Fibroblast of villous mesenchyme (primary cell): ENCODE measurements at regions not wholly inside any gene's neighbourhood (a gene's known extent, or its start where the extent isn't known, plus 50 kb on each side); places are given as distances from the start of the nearest gene placed in this dataset. TPM values are rescaled to one million over a fixed set of nuclear protein-coding genes. Genes with fewer than 3 reads are reported as not detected.

Source experiments
- DNase-seq: peaks from one replicate; pipeline ENCODE4 v3.0.0-alpha.2; 2010; ENCODE audit warnings: low read depth
- H3K4me3 ChIP-seq: 2 replicates; pipeline ENCODE4 v1.5.1; 2011; ENCODE audit warnings: low read depth, mild to moderate bottlenecking, low read length
- small RNA-seq: library from RNA; depleted of rRNA; stranded (forward); fragments of <200 nt; gene quantifications from one replicate; pipeline ENCODE3, GENCODE V24; 2012
- TF ChIP-seq, protein P1 (sequence below): IDR thresholded peaks from 2 replicates; pipeline ENCODE4 v1.5.1; 2012; ENCODE audit warnings: low read depth, mild to moderate bottlenecking, low read length; ENCODE audit not compliant: insufficient read depth

DNA sequence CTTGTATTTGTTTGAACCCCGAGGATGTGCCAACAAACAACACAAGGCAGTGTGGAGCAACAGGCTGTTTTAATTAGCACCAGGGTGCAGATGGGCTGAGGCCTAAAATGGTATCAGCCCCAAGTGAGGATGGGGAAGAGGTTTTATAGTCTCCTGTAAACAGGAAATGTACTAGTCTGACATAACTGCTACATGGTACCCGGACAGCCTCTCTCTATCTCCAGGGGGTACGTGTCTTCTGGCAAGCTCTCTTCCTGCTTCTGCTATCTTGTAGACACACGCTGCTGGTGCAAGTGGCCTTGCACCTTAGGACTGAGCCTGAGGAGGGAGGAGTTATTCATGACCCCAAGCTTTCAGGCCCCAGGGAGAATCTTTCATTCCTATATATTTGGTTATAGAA is 2451.0 kb downstream of the TP53TG3F start:
- TF ChIP-seq, protein P1, sequence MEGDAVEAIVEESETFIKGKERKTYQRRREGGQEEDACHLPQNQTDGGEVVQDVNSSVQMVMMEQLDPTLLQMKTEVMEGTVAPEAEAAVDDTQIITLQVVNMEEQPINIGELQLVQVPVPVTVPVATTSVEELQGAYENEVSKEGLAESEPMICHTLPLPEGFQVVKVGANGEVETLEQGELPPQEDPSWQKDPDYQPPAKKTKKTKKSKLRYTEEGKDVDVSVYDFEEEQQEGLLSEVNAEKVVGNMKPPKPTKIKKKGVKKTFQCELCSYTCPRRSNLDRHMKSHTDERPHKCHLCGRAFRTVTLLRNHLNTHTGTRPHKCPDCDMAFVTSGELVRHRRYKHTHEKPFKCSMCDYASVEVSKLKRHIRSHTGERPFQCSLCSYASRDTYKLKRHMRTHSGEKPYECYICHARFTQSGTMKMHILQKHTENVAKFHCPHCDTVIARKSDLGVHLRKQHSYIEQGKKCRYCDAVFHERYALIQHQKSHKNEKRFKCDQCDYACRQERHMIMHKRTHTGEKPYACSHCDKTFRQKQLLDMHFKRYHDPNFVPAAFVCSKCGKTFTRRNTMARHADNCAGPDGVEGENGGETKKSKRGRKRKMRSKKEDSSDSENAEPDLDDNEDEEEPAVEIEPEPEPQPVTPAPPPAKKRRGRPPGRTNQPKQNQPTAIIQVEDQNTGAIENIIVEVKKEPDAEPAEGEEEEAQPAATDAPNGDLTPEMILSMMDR = no peak
- no peak for DNase-seq
- no peak overlapping the region for H3K4me3 ChIP-seq

DNA sequence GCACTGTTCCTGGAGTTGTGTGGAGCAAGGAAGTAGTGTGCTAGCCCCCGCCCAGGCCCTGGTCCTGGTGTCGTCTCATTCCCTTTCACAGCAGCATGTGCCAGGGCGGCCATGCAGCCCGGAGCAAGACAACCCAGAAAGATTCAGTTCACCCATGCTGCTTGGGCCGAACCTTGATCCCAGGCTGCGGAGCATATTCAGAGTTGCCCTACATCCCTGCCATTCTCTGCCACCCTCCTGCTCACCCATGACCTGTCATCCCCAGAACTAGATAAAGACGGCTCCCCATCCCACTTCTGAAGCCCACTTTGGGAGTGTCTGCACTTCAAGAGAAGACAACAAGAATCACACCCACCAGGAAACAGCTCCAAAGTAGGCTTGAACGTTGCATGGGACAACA is 2452.5 kb downstream of the TP53TG3F start:
- no peak overlapping the region for H3K4me3 ChIP-seq
- TF ChIP-seq, protein P1 = no peak
- no peak for DNase-seq

- TF ChIP-seq, protein P1 = no peak
- DNase-seq = no peak
- H3K4me3 ChIP-seq = no peak overlapping the region
Measured at GRCh38 chr16:35931722-35932121, 2472.3 kb downstream of the TP53TG3F start.

Small RNA genes lying in the stretch of these regions (small RNA-seq; reads per million reads assigned to genes)
- gene AC106785.1 = not detected
- not detected for gene RNA5SP406
- not detected for gene RNA5SP407
- gene RNA5SP408 = not detected
- gene RNA5SP409 = not detected
- not detected for gene RNA5SP410
- gene RNA5SP411 = not detected
- gene RNA5SP412 = not detected
- gene RNA5SP413 = not detected
- gene RNA5SP414 = not detected
- not detected for gene RNA5SP415
- gene RNA5SP416 = not detected
- gene RNA5SP417 = not detected
- gene RNA5SP418 = not detected
- gene RNA5SP419 = not detected
- not detected for gene RNA5SP420
- not detected for gene RNA5SP421
- gene RNA5SP422 = not detected
- not detected for gene RNA5SP423
